ENCODE measurements at regions not wholly inside any gene's neighbourhood (a gene's known extent, or its start where the extent isn't known, plus 50 kb on each side); places are given as distances from the start of the nearest gene placed in this dataset.

- TF ChIP-seq, protein P1, sequence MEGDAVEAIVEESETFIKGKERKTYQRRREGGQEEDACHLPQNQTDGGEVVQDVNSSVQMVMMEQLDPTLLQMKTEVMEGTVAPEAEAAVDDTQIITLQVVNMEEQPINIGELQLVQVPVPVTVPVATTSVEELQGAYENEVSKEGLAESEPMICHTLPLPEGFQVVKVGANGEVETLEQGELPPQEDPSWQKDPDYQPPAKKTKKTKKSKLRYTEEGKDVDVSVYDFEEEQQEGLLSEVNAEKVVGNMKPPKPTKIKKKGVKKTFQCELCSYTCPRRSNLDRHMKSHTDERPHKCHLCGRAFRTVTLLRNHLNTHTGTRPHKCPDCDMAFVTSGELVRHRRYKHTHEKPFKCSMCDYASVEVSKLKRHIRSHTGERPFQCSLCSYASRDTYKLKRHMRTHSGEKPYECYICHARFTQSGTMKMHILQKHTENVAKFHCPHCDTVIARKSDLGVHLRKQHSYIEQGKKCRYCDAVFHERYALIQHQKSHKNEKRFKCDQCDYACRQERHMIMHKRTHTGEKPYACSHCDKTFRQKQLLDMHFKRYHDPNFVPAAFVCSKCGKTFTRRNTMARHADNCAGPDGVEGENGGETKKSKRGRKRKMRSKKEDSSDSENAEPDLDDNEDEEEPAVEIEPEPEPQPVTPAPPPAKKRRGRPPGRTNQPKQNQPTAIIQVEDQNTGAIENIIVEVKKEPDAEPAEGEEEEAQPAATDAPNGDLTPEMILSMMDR (conservative IDR thresholded peaks at IDR 0.05 in 1 of 2, IDR thresholded peaks at IDR 0.05 in 1 of 2; ENCODE audit: low read depth in 1 of 2, low read length in 2 of 2), result no peak
- TF ChIP-seq EZH2 (IDR thresholded peaks at IDR 0.05; ENCODE audit: low read length, missing control alignments), result no peak
Measured at GRCh38 chr4:129905256-129905655, 809.3 kb downstream of the C4orf33 start.

Data from fibroblast of lung (primary cell).